ENCODE measurements at regions not wholly inside any gene's neighbourhood (a gene's known extent, or its start where the extent isn't known, plus 50 kb on each side); places are given as distances from the start of the nearest gene placed in this dataset.

DNA sequence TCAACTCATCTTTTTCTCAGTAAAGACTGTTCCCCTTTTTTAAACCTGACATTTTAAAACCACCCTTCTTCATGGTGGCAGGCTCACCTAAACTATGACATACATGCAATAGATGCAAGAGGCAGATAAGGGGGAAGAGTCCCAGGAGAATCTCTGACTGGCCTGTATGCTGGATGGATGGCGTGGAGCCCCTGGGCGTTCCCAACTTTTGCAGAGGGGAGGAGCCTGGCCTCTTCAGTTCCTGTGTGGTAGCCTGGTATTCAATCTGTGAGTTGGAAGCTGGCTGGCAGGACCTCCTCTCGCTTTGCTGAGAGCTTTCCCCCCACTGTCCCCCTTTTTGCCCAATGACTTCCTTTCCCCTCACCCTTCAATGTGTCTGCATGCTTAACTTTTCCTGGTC lies 217.6 kb upstream of the CA10 start (continued):
- TF ChIP-seq DMTF1 (CRISPR knock-in tag; IDR thresholded peaks at IDR 0.05) (no peak), NFIB (CRISPR knock-in tag; IDR thresholded peaks at IDR 0.05; ENCODE audit: borderline replicate concordance) (no peak), FOXO4 (CRISPR knock-in tag; conservative IDR thresholded peaks at IDR 0.05) (no peak), SMYD3 (CRISPR knock-in tag; IDR thresholded peaks at IDR 0.05) (no peak), ZNF225 (CRISPR knock-in tag; IDR thresholded peaks at IDR 0.05) (no peak), ZNF720 (CRISPR knock-in tag; IDR thresholded peaks at IDR 0.05) (no peak), ZNF501 (CRISPR knock-in tag; IDR thresholded peaks at IDR 0.05) (no peak)
- TF ChIP-seq, protein P1, sequence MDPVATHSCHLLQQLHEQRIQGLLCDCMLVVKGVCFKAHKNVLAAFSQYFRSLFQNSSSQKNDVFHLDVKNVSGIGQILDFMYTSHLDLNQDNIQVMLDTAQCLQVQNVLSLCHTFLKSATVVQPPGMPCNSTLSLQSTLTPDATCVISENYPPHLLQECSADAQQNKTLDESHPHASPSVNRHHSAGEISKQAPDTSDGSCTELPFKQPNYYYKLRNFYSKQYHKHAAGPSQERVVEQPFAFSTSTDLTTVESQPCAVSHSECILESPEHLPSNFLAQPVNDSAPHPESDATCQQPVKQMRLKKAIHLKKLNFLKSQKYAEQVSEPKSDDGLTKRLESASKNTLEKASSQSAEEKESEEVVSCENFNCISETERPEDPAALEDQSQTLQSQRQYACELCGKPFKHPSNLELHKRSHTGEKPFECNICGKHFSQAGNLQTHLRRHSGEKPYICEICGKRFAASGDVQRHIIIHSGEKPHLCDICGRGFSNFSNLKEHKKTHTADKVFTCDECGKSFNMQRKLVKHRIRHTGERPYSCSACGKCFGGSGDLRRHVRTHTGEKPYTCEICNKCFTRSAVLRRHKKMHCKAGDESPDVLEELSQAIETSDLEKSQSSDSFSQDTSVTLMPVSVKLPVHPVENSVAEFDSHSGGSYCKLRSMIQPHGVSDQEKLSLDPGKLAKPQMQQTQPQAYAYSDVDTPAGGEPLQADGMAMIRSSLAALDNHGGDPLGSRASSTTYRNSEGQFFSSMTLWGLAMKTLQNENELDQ (CRISPR knock-in tag; IDR thresholded peaks at IDR 0.05; ENCODE audit: borderline replicate concordance) = no peak

All from HepG2 (cell line).